Cerebellar cortex (tissue), 1 donor: ENCODE measurements at regions not wholly inside any gene's neighbourhood (a gene's known extent, or its start where the extent isn't known, plus 50 kb on each side); places are given as distances from the start of the nearest gene placed in this dataset.

Source experiments
- DNase-seq: peaks from one replicate; pipeline ENCODE4 v3.0.0-alpha.2; 2015; ENCODE audit warnings: low spot score

DNA sequence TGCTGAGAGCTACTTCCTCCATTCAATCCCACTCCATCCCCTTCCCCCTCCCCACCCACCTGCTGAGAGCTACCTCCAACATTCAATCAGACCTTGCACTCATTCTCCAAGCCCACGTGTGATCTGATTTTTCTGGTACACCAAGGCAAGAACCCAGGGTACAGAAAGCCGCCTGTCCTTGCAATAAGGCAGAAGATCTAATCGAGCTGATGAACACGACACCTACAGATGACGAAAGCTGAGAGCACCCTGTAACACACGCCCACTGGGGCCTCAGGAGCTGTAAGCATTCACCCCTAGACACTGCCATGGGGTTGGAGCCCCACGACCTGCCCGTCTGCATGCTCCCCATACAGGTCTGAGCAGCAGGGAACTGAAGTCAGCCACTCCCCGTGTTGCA lies 58.3 kb downstream of the TRIML1 start:
- DNase-seq = no peak

DNA sequence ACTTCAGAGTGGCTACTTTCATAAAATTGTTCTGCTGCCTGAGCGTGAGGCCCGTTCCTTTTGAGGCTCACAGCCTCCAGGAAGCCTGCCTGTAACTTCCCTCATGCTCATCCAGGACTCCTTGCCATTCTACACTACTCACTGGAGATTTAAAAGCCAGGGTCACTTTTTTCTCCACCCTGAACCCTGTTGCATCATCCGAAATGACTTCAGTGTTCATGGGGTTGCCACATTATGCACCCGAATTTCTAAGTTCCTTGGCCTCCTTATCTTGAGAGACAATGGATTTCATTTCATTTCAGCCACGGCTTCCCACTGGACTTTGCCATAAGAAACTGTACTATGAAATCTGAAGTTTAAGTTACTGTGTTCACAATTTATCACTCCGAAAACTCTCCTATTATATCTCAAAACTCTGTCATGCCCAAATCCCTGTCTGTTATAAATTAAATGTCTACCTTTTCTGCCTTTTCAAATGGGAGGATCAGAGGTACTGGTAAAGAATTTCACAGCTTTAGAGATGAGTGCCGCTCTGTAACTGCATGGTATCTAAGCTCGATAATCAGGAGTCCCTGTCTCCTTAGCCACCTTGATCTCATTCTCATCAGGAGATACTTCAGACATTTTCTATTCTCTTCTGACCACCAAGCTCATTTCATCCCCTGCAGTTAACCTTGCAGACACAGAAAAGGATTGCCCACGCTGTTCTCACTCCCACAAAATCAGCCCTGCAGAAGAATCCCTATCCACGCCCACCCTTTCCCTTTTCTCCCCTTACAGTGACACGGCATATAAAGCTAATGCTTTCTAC lies 59.9 kb downstream of the TRIML1 start:
- no peak for DNase-seq

DNA sequence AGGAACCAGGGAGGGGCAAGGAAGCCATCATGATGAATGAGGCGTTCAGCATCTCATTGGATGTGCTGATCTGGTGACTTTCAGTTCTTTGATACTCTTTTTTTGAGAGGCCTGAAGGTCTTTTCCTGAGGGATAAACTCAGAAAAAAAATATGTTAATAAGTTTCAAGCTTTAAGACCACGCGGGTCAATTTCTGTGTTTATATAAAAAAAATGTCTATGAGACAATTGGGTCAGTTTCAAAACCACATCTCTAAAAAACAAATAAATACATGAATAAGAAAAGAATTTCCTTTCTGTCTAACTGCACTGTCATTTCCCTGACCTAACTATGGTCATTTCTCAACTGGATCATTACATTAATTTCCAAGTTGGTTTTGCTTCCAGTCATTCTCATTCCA lies 62.6 kb downstream of the TRIML1 start:
- DNase-seq = no peak

DNA sequence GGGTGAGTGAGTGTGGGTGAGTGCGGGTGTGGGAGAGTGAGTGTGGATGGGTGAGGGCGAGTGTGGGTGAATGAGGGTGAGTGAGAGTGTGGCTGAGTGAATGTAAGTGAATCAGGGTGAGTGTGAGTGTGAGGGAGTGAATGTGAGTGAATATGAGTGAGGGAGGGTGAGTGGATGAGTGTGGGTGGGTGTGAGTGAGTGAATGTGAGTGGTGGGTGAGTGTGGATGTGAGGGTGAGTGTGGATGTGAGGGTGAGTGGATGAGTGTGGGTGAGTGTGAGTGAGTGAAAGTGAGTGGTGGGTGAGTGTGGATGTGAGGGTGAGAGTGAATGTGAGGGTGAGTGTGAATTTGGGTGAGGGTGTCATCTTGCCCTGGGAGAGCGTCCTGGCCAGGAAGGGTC lies 67.5 kb downstream of the TRIML1 start:
- DNase-seq = no peak

DNA sequence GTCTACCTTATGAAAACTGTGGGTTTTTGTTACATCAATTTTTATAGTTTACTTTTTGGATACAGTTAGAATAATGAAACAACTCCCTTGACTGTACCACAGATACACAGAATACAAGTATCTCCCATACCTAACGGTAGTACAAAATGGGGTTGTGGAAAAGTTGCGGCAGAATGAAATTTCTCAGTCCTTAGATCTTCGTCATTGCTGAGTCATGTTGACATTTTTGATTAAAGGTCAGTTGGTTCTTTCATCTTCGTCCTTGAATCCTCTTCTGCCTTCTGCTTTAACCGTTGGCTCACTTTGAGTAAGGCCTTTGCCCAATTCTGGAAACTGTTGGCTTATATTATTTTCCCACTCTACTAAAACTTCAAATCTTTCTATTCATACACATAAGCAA lies 75.6 kb downstream of the TRIML1 start:
- no peak for DNase-seq

DNA sequence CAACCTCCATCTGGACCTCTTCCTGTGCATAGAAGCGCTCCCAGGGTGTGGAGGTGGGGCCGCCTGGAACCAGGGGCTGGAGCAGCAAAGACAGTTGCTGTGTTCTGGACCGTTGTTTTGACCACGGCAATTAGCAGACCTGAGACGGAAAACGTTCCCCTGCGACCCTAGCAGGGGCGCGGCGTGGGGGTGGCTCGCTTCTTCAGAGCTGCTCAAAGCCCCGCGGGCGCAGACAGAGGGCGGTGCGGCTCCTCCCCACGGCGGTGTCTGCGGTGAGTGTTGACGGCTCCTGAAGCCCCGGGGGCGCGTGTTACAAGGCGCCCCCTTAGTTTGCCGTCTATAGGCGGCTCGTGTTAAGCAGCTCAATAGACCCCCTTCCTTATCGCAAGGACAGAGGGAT lies 79.2 kb downstream of the TRIML1 start:
- no peak for DNase-seq

DNA sequence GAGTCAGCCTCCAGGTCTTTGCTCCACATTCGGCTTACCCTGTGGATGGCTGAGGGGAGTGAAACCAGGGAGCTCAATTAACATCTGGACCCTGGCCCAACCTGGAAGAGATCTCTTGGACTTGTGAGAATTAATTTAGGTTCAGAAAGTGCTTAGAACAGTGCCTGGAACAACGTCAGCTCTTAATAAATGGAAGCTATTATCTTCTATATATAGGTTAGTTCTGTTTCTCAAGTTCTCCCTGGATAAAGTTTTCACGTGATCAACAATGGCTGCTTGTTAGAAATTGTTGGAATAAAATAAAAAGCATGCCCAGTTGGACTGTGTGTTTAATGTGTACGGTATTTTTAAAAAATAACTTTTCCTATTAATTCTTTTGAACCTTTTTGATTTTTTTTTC lies 80.8 kb downstream of the TRIML1 start:
- no peak for DNase-seq

DNA sequence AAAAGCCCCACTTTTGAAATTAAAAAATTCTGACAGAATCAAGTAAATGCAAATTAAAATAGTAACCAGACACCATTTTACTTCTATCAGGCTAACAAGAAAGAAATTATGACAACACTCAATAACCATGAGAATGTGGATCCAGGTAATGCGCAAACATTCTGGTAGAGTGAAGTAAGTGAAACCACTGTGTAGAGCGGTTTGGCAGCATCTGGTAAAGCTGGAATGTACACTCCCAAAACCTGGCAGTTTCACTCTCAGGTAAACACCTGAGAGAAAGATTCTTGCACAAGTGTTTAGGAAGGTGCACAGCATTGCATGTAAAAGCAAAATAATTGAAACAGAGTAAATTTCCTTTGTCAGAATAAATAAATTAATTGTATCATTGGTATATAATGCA lies 81.8 kb downstream of the TRIML1 start:
- no peak for DNase-seq

DNA sequence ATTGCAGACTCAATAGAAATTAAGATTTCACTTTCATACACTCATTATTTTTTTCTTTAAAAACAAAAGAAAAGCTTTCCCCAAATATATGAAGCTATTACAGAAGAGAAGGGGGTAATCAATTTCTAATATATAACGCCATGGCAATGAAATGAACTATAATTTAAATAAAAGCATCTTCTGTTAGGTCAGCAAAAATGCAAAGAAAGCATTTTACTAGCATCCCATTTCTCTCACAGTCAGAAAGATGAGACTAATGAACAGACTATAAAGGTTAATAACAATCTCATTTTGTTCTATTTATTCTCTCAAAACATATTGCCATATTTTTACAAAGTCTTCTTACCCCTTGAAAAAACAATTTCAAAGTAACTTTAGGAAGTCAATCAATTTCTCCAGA lies 89.0 kb downstream of the TRIML1 start:
- no peak for DNase-seq

DNA sequence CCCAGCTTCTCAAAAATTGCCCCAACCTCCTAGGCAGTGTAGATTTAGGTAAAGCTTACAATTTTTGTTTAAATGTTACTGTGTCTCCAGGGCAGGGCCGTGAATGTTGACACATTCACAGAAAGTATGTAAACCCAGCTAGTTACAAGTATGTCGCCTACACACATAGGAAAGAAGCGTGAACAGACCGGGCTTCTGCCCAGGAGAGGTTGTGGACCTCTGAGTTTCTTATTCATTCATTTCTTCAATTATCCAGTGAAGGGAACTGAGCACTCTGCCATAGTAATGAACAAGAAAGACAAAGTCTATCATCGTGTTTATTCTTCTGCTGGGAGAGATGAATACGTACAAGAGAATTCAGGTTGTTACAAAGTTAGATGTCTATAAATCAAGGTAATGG lies 93.2 kb downstream of the TRIML1 start:
- no peak for DNase-seq

DNA sequence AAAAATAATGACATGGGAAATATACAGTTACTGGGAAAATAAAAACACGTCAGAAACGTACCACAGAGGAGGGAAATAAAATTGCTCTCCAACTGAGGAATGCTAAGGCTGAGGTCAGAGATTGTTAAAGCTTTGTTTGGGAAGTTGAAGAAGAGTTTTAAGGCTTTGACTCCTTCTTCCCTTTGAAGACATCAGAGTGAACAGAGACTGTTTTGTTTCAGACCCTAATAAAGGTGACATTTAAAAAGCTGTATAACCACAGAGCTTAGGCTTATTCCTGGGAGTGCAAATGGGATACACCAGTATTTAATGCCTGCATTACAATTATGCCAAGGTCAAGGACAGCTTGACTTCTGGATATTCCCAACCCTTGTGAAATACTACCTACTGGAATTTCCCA lies 102.8 kb downstream of the TRIML1 start:
- DNase-seq = no peak

DNA sequence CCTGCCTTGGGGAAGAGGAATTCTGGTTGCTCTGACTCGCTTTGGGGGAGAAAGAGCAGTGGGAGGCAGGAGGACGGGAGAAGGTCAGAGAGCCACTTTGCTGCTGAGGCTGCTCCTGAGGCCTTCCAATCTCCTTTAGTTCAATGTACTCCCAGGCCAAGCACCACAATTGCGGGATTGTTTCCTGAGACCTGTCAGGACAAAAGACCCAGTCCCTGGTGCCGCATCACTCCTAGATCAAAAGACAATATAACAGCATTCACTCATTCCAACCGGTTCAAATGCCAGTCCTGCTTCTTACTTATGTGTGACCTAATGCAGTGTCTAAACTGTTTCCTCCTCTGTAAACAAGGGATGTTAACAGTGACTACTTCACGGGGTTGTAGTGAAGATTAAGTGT lies 106.4 kb downstream of the TRIML1 start:
- no peak for DNase-seq

DNA sequence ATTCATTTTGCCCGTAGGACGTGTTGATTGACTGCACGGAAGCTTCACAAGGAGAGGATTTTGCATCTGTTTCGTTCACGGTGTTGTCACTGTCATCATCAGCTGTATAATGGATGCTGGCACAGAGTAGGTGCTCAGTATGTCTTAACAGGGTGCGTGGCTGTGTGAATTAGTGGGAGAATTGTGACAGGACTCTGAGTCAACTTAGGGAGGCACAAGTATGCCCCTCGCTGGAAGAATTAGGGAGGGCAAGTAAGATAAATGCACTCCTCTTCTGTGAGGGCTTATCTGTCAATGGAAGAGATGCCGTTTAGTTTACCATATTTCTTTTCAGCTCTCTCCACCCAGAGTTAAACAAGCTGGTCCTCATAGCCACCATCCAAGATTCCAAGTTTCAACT lies 107.2 kb downstream of the TRIML1 start:
- no peak for DNase-seq

DNA sequence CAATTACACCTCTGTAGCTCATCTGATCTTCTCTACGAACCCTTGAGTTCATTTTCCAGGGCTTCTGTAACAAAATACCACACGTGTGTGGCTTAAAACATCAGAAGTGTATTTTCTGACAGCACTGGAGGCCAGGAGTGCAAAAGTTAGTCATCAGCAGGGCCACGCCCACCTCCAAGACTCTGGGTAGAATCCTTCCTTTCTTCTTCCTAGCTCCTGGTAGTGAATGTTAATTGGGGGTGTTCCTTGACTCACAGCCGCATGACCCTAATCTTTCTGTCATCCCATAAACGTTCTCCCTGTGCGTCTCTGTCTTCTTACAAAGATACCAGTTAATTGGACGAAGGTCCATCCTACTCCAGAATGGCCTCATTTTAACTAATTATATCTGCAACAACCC lies 115.0 kb downstream of the TRIML1 start:
- DNase-seq = no peak

DNA sequence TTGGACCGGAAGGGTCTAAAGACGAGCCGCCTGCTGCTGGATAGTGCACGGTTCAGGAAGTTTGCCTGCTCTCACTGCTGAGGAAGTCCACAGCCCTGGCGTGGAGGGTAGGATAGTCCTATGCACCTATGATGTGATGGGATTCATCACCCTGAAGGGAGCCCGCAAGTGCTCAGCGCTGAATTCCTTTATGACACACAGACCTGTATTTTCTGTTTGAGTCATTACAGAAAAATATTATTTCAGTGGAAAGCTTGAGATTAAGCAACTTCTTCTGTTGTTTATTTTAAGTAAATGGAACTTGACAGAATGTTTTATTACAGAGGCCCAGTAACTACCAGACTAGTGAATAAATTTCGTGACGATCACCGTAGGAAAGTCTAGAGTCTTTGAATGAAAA lies 123.2 kb downstream of the TRIML1 start:
- no peak for DNase-seq

DNA sequence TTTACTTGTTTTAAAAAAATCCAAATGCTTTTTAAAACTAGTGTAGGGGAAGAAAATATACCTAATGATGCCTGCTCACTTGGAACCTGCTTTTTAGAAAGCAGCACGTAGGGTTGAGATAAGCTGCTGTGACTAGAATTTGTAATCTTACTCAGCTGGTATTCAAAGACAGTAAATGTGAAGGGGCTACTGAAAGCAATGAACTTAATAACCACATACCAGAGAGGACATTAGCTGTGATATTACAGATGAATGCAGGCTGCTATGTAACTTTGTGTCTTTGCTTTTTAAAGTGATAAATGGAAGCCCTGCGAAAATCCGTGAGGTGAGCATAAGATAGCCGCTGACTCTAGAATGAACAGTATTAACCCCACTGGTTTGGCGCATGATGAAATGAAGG lies 124.1 kb downstream of the TRIML1 start:
- no peak for DNase-seq

DNA sequence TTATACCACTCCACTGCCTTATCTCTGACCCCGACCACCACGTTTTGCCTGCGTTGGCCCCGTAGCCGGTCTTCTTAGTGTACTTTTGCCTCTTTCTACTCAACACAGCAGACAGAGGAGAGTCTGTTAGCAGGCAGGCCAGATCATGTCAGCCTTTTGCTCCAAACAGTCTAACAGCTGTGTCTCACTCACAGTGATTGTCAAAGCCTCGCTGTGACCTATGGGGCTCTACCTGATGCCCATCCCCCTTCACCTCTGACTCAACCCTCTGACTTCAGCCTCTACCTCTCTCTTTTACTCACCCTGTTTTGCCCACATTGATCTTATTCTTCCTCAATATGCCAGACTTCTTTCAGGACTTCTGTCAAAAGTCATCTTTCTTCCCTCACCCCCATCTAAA lies 127.1 kb downstream of the TRIML1 start:
- DNase-seq = no peak

DNA sequence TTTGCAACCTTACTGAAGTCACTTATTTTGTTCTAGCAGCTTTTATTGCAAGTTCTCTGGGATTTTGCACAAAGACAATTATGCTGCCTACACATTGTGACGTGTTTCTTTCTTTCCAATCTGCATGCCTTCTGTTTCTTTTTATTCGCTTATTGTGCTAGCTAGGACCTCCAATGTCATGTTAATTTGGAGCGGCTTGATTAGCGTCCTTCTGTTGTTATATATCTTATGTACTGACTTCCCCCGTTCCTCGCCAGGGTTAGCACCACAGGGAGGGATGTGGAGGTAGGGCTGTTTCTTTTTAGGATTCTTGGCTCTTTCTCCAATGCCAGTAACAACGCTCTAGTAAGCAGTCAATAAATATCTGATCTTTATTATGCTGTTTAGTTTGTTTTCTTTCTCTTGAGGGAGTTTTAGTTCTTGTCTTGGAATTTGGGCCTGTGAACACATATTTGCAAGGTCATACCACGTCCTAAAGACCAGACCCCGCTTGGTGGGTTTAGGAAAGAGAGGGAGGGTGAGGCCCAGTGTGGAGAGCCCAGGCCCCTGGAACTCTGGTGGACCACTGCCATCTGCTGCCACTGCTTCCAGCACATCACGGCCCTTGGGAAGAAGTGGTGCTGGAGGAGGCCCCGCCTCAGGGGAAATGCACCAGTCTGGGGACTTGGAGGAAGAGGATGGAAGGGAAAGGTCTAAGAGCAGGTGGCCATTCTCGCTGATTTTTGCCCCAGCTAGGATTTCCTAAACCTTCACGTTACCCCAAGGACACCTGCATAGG lies 129.1 kb downstream of the TRIML1 start:
- no peak for DNase-seq

DNA sequence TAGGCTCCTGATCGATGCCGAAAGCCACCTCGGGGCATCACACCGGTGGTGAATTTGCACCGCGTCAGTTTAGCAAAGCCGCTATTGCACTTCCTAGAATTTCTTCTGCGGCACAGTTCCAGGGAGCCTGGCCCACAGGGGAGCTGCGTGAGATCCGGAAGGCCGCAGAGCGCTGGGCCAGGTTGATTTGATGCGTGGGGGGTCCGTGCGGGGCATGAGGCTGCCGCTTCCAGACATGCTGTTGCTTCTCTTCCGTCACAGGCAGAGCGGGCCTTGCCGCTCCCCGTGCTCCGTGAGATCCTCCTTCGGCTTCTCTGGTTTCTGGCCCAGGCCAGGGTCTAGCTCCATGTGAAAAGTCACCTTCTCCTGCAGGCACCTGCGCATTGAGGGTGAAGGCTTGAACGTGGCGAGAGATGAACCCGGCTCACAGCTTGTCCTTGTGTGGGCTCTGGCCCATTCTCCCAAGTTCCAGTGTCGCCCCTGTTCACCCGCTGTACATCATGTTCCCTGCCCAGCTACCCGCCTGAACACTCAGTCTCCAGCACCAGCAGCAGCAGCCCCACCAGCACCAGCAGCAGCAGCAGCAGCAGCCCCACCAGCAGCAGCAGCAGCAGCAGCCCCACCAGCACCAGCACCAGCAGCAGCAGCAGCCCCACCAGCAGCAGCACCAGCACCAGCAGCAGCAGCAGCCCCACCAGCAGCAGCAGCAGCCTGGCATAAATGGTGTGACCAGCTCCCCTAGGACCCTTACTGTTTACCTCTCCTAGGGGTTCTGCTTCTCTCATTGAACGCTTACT lies 131.2 kb downstream of the TRIML1 start:
- DNase-seq = no peak

DNA sequence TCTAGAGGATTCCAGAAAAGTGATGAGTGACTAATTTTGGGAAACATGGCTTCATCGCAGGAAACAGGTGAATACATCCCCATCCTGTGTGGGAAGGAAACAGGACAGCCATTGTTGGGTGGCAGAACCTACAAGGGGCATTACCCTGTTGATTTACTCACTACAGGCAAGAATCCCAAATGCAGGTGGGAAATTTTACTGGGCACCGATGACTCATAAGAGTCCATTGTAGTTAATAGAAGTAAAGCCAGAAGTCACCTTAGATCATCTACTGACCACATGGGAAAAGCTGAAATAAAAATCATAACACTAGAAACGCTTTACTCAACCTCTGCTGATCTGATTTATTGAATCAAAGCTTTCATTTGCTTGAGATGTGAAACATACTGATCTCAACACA lies 136.4 kb downstream of the TRIML1 start:
- DNase-seq = no peak

DNA sequence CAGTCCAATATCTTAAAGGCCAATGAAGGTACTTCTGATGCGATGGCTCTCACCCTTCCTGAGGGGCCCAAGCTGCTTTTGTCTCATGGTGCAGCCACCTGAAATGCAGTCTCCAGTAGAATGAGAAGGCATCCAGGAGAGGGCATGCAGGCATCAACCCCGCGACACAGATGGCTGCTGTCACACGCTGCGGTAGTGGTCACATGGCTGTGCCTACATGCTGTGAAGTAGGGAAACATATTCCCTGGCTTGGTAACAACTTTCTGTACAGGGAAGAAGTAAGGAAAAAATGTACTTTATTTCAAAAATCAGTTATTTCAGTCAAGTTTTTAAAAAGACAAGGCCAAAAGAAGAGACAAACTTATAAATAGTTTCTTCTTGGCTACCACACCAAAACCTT lies 139.9 kb downstream of the TRIML1 start:
- DNase-seq = no peak

DNA sequence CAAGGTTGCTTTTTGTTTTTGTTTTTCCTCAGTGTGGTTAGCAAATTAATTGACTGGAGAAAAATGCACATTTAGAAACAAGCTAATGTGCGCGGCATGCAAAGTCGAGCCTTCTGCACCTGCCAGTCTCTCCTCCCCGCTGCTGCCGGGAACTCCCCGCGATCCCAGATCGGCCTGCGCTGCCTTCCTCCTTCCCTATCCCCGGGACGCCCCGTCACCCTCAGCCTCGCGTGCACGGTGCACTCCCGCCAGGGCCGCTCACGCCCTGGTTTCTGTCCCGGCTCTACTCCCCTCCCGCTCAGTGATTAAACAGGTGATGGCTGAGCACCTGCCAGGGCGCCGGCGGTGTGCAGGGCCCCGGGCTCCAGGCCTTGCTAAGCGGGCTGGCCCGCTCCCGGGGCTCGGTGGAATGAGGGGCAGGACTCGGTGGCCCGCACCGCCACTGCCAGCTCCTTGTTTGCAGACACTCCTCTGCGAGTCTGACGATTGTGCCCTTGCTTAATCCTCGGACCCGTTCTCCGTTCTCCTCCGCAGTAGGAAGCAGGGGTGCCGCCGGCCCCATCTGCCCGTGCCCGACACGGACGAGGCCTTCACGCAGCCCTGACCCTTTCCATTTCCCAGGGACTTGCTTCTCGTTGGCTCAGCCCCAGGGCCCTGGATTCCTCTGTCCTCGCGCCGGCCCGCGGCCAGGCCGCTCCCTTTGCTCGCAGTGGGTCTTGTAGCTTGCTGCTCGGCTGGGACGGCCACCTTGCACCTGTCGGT lies 143.4 kb downstream of the TRIML1 start:
- DNase-seq = peak; percentile 1
